Non-pigmented ciliary epithelial cell (primary cell): ENCODE measurements at regions not wholly inside any gene's neighbourhood (a gene's known extent, or its start where the extent isn't known, plus 50 kb on each side); places are given as distances from the start of the nearest gene placed in this dataset.
A peak's percentile ranks its signal among the peaks of the same experiment; 100 is the strongest.
"Not testable (repeated sequence)": the region's sequence is repeated elsewhere in the genome, so short reads cannot be mapped to it uniquely, and the experiment has no call there.

Experiments
- DNase-seq: peaks from one replicate; pipeline ENCODE4 v3.0.0-alpha.2; 2010; ENCODE audit warnings: low read depth

DNA sequence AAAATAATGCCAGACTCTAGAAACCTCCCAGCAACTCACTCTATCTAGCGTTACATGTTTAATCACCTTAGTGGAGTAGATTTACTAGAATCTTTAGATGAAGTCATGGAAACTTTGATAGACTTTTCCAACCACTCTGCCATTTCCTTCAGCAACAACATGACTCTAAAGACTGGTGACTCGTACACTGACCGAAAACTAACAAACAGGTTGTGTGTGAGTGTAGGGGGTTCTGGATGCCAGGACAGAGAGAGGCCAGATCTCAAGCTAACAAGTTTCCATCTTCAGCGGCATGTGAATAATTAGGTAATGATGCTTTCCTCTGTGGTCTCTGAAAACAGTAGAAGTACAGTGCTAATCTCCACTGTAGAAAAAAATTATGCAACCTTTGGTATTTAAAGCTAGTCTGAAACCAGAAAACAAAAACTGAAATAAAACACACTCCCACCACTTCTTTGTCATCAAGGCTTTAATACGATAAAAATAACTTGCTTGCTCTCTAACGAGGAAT lies 286.4 kb downstream of the PRDM5 start:
- DNase-seq = no peak

DNA sequence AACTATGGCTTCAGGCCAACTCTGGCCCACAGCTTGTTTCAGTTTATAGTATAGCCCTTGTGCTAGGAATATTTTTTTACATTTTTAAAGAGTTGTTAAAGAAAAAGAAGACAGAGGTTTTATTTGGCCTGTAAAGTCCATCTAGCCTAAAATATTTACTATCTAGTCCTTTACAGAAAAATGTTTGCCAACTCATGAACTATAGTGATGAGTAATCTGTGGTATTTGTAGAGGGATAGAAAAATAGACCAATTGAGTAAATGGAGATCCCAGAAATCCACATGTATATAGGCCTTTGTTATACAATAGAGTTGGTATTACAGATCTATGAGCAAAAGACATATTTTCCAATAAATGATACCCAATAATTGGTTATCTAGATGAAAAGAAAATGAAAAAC lies 288.7 kb downstream of the PRDM5 start:
- no peak for DNase-seq

DNA sequence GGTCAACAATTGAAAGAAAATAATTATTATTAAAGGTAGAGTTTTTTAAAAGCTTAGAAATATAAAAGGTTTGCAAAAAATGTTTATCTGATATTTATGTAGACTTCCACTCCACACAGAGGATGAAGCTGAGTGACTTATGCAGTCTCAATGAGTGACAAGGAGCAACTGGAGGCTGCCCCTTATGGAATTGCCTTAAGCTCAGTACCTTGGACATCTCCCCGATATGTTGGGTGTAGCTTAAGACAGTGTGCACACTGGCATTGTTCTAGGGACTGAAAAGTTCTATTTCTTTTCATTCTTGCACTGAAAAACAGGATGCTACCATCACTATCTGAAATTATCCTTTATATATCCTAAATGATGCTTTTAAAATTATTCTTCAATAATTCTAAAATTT lies 292.1 kb downstream of the PRDM5 start:
- DNase-seq = no peak

DNA sequence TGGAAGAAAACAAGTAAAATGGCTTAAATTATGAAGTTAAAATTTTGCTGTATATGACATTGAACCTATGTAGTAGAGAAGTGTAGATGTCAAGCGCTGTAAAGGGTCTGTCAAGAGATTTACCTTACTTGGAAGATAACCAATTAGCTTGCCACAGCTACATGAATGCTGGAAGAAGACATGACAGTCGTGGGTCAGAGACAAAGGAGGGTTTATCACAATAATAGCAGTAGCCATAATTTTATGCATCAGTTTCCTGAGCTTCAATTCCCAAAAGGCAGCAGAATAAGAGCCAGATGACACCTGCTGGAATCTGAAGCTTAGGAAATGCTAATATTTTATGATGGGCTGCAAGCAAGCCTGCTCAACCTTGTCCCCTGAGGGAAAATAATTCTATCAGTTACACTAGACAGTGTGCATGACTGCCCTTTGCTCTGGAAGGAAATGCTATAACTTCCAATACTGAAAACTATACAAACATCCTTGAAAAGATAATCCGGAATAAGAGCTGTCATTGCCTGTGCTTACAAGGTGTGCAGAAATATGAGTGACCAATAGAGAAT lies 292.9 kb downstream of the PRDM5 start:
- DNase-seq = no peak

DNA sequence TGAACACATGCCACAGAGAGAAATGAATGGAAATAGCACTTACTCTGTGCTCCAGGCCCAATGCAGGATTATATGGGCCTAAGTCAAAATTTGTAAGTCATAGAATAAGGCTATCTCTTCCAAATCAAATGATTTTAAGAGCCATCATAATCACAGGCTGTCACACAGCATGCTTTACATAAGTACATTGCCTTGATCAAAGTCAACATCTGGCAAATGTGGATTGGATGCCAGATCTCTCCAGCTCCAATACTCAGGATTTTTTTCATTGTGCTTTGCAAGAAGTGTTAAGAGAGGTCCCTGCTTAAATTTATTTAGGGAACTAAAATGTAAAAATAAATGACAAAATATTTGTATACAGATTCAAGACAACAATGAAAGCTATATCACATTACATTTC lies 299.9 kb downstream of the PRDM5 start:
- DNase-seq = no peak

DNA sequence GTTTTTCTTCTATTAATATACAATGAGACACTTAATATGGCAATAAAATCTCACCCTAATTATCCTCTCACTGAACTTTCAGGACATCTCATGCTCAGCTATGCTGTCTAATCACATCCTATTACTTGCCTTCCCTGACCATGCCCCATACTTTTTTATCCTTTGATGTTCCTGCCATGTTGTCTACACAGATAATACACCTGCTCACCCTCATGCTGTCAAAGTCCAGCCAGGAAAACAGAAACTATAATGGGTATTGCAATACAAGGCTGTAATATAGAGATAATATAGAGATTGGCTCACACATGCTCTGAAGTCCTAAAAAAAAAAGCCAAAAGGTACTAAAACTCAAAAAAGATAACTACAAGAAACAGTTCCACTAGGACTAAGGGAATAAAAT lies 305.4 kb downstream of the PRDM5 start:
- DNase-seq = no peak

DNA sequence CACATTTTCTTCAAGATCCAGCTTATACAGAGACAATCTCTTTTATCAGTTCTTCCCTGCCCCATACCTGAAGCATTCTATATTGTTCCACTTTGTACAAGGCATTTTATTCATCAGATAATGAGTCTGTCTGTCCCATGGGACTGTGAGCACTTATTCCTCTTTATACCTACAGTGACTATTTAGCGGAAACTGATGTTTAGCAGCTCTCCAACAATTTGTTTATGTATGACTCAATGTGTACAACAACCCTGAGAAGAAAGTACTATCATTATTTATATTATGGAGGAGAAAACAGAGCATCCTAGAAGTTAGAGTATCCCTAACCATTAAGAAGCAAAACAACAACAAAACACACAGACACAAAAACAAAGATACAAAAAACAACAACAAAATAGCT lies 306.5 kb downstream of the PRDM5 start:
- DNase-seq = no peak

DNA sequence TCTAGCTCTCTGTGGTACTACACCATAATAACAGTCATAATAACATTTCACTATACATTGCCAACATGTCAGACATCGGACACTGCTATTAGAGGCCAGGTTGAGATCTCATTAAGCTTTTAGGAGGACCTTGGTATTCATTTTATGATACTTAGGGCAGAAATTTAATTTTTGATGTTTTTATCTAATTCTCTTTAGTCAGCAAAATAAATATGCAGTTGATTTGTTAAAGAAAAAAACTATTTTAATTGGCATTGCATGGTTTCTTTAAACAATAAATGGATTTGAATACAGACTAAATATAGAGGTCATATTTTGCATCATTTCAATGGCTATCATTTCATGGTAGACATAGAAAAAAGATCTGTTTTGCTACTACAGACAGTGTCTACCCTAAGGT lies 308.7 kb downstream of the PRDM5 start:
- no peak for DNase-seq

DNA sequence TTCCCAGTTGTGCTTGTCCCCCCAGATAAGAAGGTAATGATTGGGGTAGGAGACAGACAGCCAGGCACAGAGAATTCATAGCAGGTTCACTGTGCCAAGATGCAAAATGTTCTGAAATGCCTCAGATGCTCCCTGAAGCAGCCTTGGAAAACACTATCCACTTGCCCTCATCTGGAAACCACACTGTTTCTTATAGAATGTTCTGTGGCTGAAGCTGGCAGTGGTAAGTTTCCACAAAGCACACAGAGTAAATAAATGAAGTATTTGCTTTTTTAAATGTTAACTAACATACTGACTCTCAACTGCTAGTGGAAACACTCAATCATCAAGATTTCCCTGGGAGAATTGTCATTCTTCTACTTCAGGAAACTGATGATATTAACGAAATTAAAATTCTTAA lies 311.4 kb downstream of the PRDM5 start:
- DNase-seq = no peak

DNA sequence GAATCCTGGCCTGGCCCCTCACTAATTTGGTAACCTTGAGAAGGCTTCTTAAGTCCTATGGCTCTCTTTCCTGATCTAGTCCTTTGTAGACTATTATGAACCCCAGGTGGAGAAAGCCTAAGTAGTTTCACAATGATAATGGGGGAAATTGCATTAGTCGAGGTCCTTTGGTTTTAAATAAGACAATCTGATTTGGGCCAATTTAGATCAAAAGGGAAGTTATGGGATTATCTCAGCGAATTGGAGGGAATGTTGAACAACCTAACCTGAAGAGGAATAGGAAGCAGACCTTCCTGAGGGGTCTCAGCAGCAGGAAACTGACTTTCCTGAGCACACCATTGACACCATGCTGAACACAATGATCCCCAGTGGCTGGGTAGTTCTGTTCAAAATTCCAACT lies 331.5 kb downstream of the PRDM5 start:
- no peak for DNase-seq

DNA sequence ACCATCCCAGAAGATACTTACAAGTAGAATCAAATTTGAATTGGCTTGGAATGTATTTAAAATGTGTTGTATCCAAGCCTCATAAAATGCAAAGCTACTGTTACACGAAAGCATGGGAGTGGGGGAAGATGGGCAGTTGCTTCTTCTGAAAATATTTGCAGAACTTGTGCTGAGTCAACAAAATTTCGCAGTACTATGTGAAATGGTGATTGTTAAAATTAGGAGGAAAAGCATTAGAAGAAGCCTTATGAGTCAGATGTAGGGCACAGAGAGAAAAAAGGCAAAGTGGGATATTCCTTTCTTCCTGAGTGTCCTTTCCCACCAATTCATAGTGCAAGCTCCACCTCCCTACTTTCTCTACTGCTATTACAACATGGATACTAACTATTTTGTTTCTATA lies 332.7 kb downstream of the PRDM5 start:
- no peak for DNase-seq

DNA sequence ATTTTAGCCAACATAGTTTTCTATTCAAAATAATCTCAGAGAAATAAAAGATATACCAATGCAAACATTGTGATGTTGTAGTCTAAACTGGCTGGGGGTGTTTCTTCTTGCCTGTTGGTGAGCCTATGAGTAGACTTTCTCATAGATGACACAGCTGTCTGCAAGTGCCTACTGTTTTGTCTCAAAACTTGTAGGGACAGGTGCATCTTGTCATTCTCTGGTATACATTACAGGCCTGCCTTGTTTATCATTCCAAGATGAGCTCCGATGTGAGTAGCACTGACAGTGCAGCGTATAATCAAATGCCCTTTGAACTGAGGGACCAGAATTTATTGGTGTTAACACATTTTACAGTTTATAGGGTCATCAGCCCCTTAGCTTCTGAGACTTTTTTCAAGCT lies 353.8 kb downstream of the PRDM5 start:
- DNase-seq = no peak

DNA sequence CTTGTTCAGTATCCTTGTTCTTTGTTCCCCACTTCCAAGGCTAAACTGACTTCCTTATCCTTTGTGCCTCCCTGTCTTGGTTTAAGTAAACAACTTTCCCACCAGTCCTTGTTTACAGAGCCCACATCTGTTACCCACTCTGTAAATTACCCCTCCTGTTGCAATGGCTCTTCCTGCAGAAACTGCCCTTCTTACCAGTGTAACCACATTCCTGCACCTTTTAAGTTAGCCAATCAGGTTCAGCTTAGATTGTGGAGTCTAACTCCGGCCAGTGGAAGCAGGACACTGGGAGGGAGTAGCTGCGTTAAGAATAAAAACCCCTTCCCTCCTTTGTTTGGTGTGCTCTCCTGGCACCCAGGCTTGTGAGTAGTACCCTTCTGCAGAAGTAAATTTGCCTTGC lies 360.9 kb downstream of the PRDM5 start:
- no peak for DNase-seq

DNA sequence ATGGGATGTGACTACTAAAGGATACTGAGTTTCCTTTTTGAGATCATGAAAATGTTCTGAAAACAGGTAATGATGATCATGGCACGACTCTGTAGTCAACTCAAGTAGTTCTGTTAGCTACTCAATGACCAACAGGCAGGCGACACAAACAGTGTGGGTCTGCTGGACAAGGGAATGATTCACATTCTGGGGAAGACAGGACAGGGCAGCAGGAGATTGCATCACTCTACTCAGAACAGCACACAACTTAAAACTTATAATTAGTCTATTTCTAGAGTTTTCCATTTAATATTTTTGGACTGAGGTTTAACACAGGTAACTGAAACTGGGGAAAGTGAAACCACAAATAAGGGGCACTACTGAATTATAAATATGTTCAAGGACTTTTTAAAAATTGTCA lies 365.2 kb downstream of the PRDM5 start:
- DNase-seq = peak; percentile 2

DNA sequence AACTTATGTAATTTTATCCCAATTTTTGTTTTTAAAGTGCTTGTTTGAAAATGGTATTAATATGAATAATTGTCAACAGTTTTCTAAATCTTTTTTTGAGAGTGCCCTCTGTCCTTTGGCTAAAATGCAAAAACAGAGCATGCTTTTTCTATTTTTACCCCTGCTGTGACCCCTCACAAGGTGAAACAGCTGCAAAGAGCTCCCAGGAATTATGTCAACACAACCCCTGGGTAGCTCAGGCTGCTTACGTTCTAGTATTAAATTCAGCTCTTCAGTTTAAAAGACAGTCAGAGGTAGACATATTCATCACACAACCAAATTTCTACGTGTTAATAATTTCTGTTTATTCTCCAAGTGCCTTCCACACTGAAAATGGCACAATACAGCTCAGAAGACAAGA lies 367.5 kb downstream of the PRDM5 start:
- DNase-seq = no peak

DNA sequence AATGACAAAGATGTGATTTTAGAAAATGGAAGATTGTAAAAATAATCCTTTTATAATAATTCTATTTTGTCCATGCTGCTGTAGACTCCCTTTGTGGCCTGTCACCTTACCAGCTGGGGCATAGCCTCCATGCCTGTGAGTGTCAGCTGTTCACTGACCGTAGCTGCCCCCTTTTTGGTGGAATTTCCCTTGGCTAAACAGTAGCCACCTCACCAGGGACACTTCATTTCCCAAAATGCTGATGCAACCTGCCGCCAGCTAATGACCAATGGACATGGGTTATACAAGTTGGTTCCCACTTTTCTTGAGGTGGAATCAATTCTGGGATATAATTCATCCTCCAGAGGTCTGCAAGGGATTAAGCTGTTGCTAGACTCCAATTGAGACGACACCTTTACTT lies 368.4 kb downstream of the PRDM5 start:
- no peak for DNase-seq

DNA sequence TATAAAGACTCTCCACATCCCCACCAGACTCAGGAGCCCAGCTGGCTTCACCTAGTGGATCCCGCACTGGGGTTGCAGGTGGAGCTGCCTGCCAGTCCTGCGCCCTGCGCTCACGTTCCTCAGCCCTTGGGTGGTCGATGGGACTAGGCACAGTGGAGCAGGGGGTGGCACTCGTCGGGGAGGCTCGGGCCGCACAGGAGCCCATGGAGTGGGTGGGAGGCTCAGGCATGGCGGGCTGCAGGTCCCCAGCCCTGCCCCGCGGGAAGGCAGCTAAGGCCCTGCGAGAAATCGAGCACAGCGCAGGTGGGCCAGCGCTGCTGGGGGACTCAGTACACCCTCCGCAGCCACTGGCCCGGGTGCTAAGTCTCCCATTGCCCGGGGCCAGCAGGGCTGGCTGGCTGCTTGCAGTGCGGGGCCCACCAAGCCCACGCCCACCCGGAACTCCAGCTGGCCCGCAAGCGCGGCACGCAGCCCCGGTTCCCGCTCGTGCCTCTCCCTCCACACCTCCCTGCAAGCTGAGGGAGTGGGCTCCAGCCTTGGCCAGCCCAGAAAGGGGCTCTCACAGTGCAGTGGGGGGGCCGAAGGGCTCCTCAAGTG lies 371.8 kb downstream of the PRDM5 start:
- not testable (repeated sequence) for DNase-seq

DNA sequence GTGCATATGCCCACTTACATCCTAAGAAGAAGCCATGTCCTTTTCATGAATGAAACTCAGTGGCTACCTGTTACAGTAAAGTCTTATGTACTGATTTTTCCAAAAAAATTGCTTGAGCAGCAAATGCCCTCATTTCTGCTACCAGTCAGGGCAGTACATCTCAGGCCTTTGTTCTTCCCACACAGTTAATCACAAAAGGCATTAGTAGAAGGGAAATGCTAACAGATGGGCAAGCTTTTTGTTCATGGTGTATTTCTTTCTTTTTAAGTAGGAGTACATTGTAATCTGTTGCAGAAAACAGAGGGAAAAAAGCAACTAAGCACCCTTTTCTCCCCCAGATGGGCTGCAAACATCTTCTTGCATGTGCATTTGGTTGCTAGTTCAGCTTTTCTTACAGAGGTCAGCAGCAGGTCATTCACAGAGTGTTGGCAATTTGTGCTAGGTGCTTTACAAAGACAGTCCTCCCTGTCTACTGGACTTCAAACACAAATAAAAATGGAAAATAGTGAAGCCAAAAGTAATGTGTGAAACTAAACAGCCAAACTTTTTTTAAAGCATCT lies 373.4 kb downstream of the PRDM5 start:
- no peak for DNase-seq

DNA sequence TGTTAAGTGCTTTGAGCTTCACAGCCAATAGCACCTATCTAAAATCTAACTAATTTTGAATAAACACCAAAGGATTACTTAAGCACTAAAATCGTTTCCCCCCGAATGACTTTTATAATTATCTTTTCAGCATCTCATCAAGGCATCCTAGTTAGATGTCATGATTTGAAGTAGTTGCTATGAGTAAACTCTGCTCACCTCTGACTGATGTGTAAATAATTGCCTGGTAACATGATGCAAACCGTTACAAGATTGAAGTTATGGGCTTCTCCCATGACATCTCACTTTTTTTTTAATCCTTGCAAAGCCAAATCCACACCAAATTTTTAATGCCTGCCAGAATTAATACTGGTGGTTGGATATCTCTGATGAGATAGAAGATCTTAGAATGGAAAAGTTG lies 377.1 kb downstream of the PRDM5 start:
- DNase-seq = no peak

DNA sequence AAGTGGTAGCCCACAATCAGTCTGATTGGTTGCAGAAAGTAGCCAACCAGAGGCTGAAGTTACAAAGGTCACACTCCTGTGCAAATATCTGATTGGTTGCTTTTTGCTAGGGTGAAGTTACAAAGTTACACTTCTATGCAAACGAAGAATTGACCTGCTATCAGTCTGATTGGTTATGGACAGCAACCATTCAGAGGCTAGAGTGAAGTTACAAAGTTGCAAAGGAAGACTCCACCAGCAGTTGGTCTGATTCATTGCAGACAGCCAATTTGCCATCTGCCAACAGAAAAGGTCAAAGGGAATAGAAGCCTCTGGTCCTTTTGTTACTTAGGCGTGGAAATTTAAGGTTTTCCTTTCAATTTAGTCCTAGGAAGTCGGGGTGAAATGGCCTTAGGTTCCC lies 377.7 kb downstream of the PRDM5 start:
- DNase-seq = no peak

DNA sequence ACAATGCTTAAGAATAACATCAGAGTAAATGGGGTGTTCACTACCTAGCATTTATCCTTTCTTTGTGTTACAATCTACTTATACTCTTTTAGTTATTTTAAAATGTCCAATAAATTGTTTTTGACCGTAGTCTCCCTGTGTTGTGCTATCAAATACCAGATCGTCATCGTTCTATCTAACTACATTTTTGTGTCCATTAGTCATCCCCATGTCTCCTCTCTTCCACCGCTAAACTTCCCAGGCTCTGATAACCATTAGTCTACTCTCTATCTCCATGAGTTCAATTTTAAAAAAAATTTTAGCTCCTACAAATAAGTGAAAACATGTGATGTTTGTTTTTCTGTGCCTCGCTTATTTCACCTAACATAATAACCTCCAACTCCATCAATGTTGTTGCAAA lies 381.9 kb downstream of the PRDM5 start:
- DNase-seq = no peak

DNA sequence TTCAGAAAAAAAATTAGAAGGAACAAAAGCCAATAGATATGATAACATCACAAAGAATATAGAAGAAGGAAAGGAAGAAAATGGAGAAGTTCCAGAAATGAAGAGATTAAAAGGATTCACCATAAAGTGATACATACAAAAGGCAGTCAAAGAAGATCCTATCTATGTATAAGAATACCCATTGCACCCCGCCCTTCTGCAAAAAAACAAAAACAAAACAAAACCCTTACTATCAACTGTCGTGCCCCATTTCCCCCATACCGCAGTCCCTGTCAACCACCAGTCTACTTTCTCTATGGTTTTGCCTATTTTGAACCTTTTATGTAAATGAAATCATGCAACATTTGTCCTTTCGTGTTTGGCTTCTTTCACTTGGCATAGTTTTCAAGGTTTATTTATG lies 385.6 kb downstream of the PRDM5 start:
- DNase-seq = no peak

DNA sequence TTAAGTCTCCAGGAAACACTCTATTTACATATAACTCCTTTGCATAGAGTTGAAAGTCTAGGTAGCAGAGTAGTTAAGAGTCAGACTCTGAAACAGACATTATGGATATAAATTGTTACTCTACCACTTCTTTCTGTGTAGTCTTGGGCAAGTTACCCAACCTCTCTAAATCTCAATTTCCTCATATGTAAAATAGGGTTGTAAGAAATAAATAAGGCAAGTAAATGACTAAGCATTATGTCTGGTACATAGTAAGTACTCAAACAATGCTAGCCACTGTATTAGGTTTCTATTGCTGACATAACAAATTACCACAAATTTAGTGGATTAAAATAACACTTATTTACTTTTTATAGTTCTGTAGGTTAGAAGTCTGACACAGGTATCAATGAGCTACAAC lies 394.1 kb downstream of the PRDM5 start:
- no peak for DNase-seq

DNA sequence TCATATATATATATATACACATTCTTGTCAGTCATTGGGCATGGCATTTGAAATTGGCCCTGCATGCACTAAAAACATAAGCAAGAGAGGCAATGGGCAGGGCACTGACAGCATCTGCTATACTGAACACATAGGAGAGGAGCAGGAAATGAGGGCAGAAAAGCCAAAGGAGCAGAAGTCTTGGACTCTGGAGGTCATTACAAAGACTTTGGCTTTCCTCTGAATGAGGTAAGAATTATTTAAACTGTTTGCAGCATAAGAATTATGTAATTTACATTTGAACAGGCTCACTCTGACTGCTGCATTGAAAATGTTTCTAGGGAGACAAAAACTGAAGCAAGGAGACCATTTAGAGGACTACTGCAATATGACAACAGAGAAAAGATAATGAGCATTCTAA lies 396.5 kb downstream of the PRDM5 start:
- DNase-seq = no peak
